ENCODE measurements at regions not wholly inside any gene's neighbourhood (a gene's known extent, or its start where the extent isn't known, plus 50 kb on each side); places are given as distances from the start of the nearest gene placed in this dataset.
A peak's percentile ranks its signal among the peaks of the same experiment; 100 is the strongest.

GRCh38 chr4:175419236-175419718 lies 392.8 kb downstream of the GPM6A start (continued):
- TF ChIP-seq ZNF462 (CRISPR knock-in tag; IDR thresholded peaks at IDR 0.05) (no peak), EZH2 (IDR thresholded peaks at IDR 0.05; ENCODE audit: low read depth, unreplicated experiment) (no peak)

GRCh38 chr4:175421506-175421905 lies 390.6 kb downstream of the GPM6A start:
- H3K4me1 Mint-ChIP-seq, result peaks cover 3% of the 10 kb centered on the region; the same call in 2 of the 3 replicates
- H3K27me3 ChIP-seq (ENCODE audit: insufficient read depth), result no peaks in the 10 kb centered on the region
- H3K4me1 ChIP-seq (ENCODE audit: insufficient read depth), result peaks cover 3% of the 10 kb centered on the region; the same call in 1 of the 2 replicates
- no peaks in the 10 kb centered on the region; the same call in 1 of the 2 replicates for H3K36me3 ChIP-seq (ENCODE audit: insufficient read depth)
- no peak overlapping the region for H3K27ac ChIP-seq (ENCODE audit: low read depth)
- no peaks in the 10 kb centered on the region for H3K79me2 ChIP-seq (replicated peaks; ENCODE audit: insufficient read depth)
- no peaks in the 10 kb centered on the region for H4K20me1 ChIP-seq (replicated peaks; ENCODE audit: insufficient read depth)
- no peak overlapping the region for H3K27ac Mint-ChIP-seq
- no peak overlapping the region for H3K4me3 ChIP-seq
- ATAC-seq (no peak), DNase-seq (ENCODE audit: low spot score) (no peak)
- 0 out of 2 replicates have a peak overlapping the region, but pooled peaks have one; percentile 63 for H2AFZ ChIP-seq
- H3K9me3 Mint-ChIP-seq, result no peaks in the 10 kb centered on the region
- no peak overlapping the region for H3K4me2 ChIP-seq
- no peaks in the 10 kb centered on the region for H3K36me3 Mint-ChIP-seq (ENCODE audit: low read depth)
- TF ChIP-seq ZNF114 (CRISPR knock-in tag; IDR thresholded peaks at IDR 0.05) (no peak), CREB1 (CRISPR knock-in tag; IDR thresholded peaks at IDR 0.05; ENCODE audit: low read depth) (no peak), CTCF (conservative IDR thresholded peaks at IDR 0.05; ENCODE audit: low read depth in 2 of 2) (no peak), POLR2AphosphoS5 (IDR thresholded peaks at IDR 0.05; ENCODE audit: low read depth) (no peak), ETS1 (IDR thresholded peaks at IDR 0.05) (no peak), EZH2phosphoT487 (IDR thresholded peaks at IDR 0.05; ENCODE audit: unreplicated experiment) (no peak)
- no peak overlapping the region for H3K4me3 Mint-ChIP-seq
- H3K9me2 ChIP-seq (ENCODE audit: insufficient read depth), result no peaks in the 10 kb centered on the region
- H3K27me3 Mint-ChIP-seq (ENCODE audit: insufficient read depth, low read depth, poor library complexity), result peaks cover 2% of the 10 kb centered on the region
- no peaks in the 10 kb centered on the region for H3F3A ChIP-seq (replicated peaks; ENCODE audit: low read depth)

Data from GM23338 (cell line).